B cell (primary cell): ENCODE measurements at regions not wholly inside any gene's neighbourhood (a gene's known extent, or its start where the extent isn't known, plus 50 kb on each side); places are given as distances from the start of the nearest gene placed in this dataset.

Experiments
- ATAC-seq: fragments of 200-7000 bp; cut with Tn5 transposase; one replicate; pipeline ENCODE4 v1.10.0; 2021; ENCODE audit warnings: low read depth, mild to moderate bottlenecking, moderate number of reproducible peaks, moderate library complexity
- CTCF ChIA-PET: fragments of 350-600 bp; sonication (Branson Sonifier 250); formaldehyde crosslinking; loops from one replicate; lab custom pipeline; 2021; ENCODE audit warnings: antibody characterized with exemption, inconsistent platforms; lab: Charles Lee
- POLR2A ChIA-PET: fragments of 350-600 bp; sonication (Branson Sonifier 250); formaldehyde crosslinking; loops from one replicate; lab custom pipeline; 2021; ENCODE audit warnings: antibody characterized with exemption; lab: Charles Lee
- DNase-seq: peaks from one replicate; pipeline ENCODE4 v3.0.0; 2013
- H2AFZ ChIP-seq: 2 replicates; pipeline ENCODE4 v1.6.1; 2012; ENCODE audit warnings: mild to moderate bottlenecking, low read depth, low read length; ENCODE audit not compliant: insufficient read depth, poor library complexity, severe bottlenecking
- H3K27ac ChIP-seq, 2 donors: 1 replicate in 1 of 2; 2 replicates in 1 of 2; pipeline ENCODE4 v1.5.1; 2012 to 2013; ENCODE audit warnings: low read length in 2 of 2, mild to moderate bottlenecking in 2 of 2, moderate library complexity in 1 of 2
- H3K27me3 ChIP-seq, 4 experiments: fragments of 200-600 bp in 1 of 4; sonication (generic) in 1 of 4; replicated peaks in 1 of 4; 1 replicate in 2 of 4; 2 replicates in 2 of 4; pipeline versions ENCODE4 v1.6.1 to v1.7.0; 2013 to 2016; ENCODE audit warnings: low read length in 3 of 4, mild to moderate bottlenecking in 2 of 4, mixed read lengths in 1 of 4, moderate library complexity in 1 of 4; ENCODE audit not compliant: insufficient read depth in 4 of 4, control insufficient read depth in 3 of 4; ENCODE audit errors: control extremely low read depth in 1 of 4
- H3K36me3 ChIP-seq, 2 experiments: replicated peaks in 1 of 2; 1 replicate in 1 of 2; 2 replicates in 1 of 2; pipeline versions ENCODE4 v1.6.1 to v1.7.1; 2013; ENCODE audit warnings: low read length in 1 of 2; ENCODE audit not compliant: insufficient read depth in 2 of 2, control insufficient read depth in 1 of 2; ENCODE audit errors: control extremely low read depth in 1 of 2, extremely low read depth in 1 of 2
- H3K4me1 ChIP-seq, 2 donors: fragments of 200-600 bp in 1 of 2; sonication (generic) in 1 of 2; 1 replicate in 1 of 2; 2 replicates in 1 of 2; pipeline versions ENCODE4 v1.5.1 to v1.6.1; 2013 to 2017; ENCODE audit warnings: low read length in 2 of 2; ENCODE audit not compliant: control insufficient read depth in 2 of 2, insufficient read depth in 2 of 2
- H3K4me2 ChIP-seq: replicated peaks from 2 replicates; pipeline ENCODE3; 2012; ENCODE audit warnings: mild to moderate bottlenecking, low read depth, low read length; ENCODE audit not compliant: poor library complexity, severe bottlenecking
- H3K4me3 ChIP-seq, 5 experiments: fragments of 200-600 bp in 1 of 5; sonication (generic) in 1 of 5; 1 replicate in 3 of 5; 2 replicates in 2 of 5; pipeline versions ENCODE4 v1.5.1 to v1.7.0; 2011 to 2016; ENCODE audit warnings: low read length in 4 of 5, mild to moderate bottlenecking in 4 of 5, low read depth in 2 of 5, control low read depth in 1 of 5, moderate library complexity in 1 of 5; ENCODE audit not compliant: insufficient read depth in 1 of 5; ENCODE audit errors: control extremely low read depth in 1 of 5, extremely low read depth in 1 of 5
- H3K79me2 ChIP-seq: fragments of 200-600 bp; sonication (generic); one replicate; pipeline ENCODE4 v1.6.0; 2016; ENCODE audit warnings: low read length; ENCODE audit not compliant: control insufficient read depth, insufficient read depth
- H3K9ac ChIP-seq: fragments of 200-600 bp; sonication (generic); 2 replicates; pipeline ENCODE4 v1.6.1; 2017; ENCODE audit warnings: mild to moderate bottlenecking, low read length, moderate library complexity
- H3K9me3 ChIP-seq, 3 donors: one replicate each; pipeline versions ENCODE4 v1.6.1 to v1.7.1; 2013; ENCODE audit warnings: low read length in 2 of 3; ENCODE audit not compliant: control insufficient read depth in 2 of 3, insufficient read depth in 1 of 3; ENCODE audit errors: control extremely low read depth in 1 of 3
- H4K20me1 ChIP-seq: 2 replicates; pipeline ENCODE4 v1.6.0; 2012; ENCODE audit warnings: mild to moderate bottlenecking, low read length; ENCODE audit not compliant: insufficient read depth, control insufficient read depth, poor library complexity, severe bottlenecking
- H3K27ac Mint-ChIP-seq: one replicate; pipeline ENCODE4 v1.8.0; 2021; ENCODE audit warnings: mixed read lengths
- H3K27me3 Mint-ChIP-seq: one replicate; pipeline ENCODE4 v1.8.0; 2021; ENCODE audit warnings: mixed read lengths
- H3K4me1 Mint-ChIP-seq: one replicate; pipeline ENCODE4 v1.8.0; 2021; ENCODE audit warnings: mixed read lengths
- H3K4me3 Mint-ChIP-seq: one replicate; pipeline ENCODE4 v1.8.0; 2021; ENCODE audit warnings: mixed read lengths
- H3K9me3 Mint-ChIP-seq: one replicate; pipeline ENCODE4 v1.8.0; 2022; ENCODE audit warnings: mixed read lengths; ENCODE audit not compliant: insufficient read depth
- CTCF ChIP-seq: fragments of 200-600 bp; IDR thresholded peaks from one replicate; pipeline ENCODE4 v1.8.0; 2022; ENCODE audit warnings: antibody characterized with exemption, mild to moderate bottlenecking
- EZH2 ChIP-seq: IDR thresholded peaks from 2 replicates; pipeline ENCODE4 v1.6.1; 2012; ENCODE audit warnings: borderline replicate concordance, low read depth, mild to moderate bottlenecking, moderate library complexity, low read length; ENCODE audit not compliant: insufficient read depth, poor library complexity, severe bottlenecking
- WGBS: methylation state at CpG from one replicate; pipeline ENCODE4 v1.1.5; 2013; ENCODE audit warnings: missing lambda C conversion rate; ENCODE audit not compliant: insufficient coverage; 5-methylcytosine and 5-hydroxymethylcytosine counted together
- intact Hi-C: fragments of 100-400 bp; cut with micrococcal nuclease; formaldehyde crosslinking; loops from one replicate; pipeline ENCODE4 v1.10.0; 2022

GRCh38 chr5:72651109-72651508 is 143.9 kb upstream of the ZNF366 start:
- Mint-ChIP-seq H3K9me3 (no peaks in the 10 kb centered on the region), H3K4me3 (no peak overlapping the region), H3K27ac (no peak overlapping the region), H3K4me1 (no peaks in the 10 kb centered on the region), H3K27me3 (peaks cover 4% of the 10 kb centered on the region)
- Histone ChIP-seq H4K20me1 (no peaks in the 10 kb centered on the region), H2AFZ (no peak overlapping the region), H3K4me3 (no peak overlapping the region), H3K4me2 (no peak overlapping the region), H3K27me3 (peaks cover 0 to 5% (median 0%) of the 10 kb centered on the region in 4 experiments), H3K36me3 (no peaks in the 10 kb centered on the region), H3K79me2 (no peaks in the 10 kb centered on the region), H3K4me1 (no peaks in the 10 kb centered on the region), H3K9me3 (no peaks in the 10 kb centered on the region), H3K27ac (no peak overlapping the region), H3K9ac (no peak overlapping the region)
- ATAC-seq: no peak
- TF ChIP-seq EZH2: no peak
- no peak for TF ChIP-seq CTCF
- CTCF ChIA-PET: no interaction called here
- POLR2A ChIA-PET: no interaction called here
- DNase-seq: no peak
- 87% methylated on average over 5 of the region's 8 CpGs for WGBS
- intact Hi-C loops: no loop called here

GRCh38 chr5:72649449-72649848 is 142.2 kb upstream of the ZNF366 start:
- TF ChIP-seq EZH2: no peak
- no peak for TF ChIP-seq CTCF
- no peak overlapping the region for H3K4me2 ChIP-seq
- H2AFZ ChIP-seq: no peak overlapping the region
- no peak overlapping the region for H3K27ac Mint-ChIP-seq
- intact Hi-C loops: no loop called here
- 71% methylated on average over 3 of the region's 7 CpGs for WGBS
- H4K20me1 ChIP-seq: no peaks in the 10 kb centered on the region
- H3K4me1 ChIP-seq: no peaks in the 10 kb centered on the region
- ChIA-PET POLR2A (no interaction called here), CTCF (no interaction called here)
- DNase-seq (no peak), ATAC-seq (no peak)
- peaks cover 0 to 5% (median 0%) of the 10 kb centered on the region in 4 experiments for H3K27me3 ChIP-seq
- H3K36me3 ChIP-seq: no peaks in the 10 kb centered on the region
- no peaks in the 10 kb centered on the region for H3K4me1 Mint-ChIP-seq
- peaks cover 4% of the 10 kb centered on the region for H3K27me3 Mint-ChIP-seq
- no peaks in the 10 kb centered on the region for H3K9me3 ChIP-seq
- H3K9me3 Mint-ChIP-seq: no peaks in the 10 kb centered on the region
- H3K4me3 ChIP-seq: no peak overlapping the region
- no peaks in the 10 kb centered on the region for H3K79me2 ChIP-seq
- H3K9ac ChIP-seq: no peak overlapping the region
- H3K27ac ChIP-seq: no peak overlapping the region
- H3K4me3 Mint-ChIP-seq: no peak overlapping the region
